ENCODE measurements at regions not wholly inside any gene's neighbourhood (a gene's known extent, or its start where the extent isn't known, plus 50 kb on each side); places are given as distances from the start of the nearest gene placed in this dataset.

- H3K36me3 ChIP-seq (ENCODE audit: control insufficient read depth, low read length) = no peaks in the 10 kb centered on the region
- no peak overlapping the region for H3K27ac ChIP-seq (ENCODE audit: low read depth, low read length)
- H3K4me2 ChIP-seq (ENCODE audit: low read length) = no peak overlapping the region
- H3K4me1 ChIP-seq (ENCODE audit: control insufficient read depth, low read length) = no peaks in the 10 kb centered on the region
- no peaks in the 10 kb centered on the region for H3K79me2 ChIP-seq (ENCODE audit: control insufficient read depth, low read length)
- no peak overlapping the region for H3K4me3 ChIP-seq (ENCODE audit: low read length)
- H3K9me2 ChIP-seq (replicated peaks; ENCODE audit: control insufficient read depth, low read length) = no peaks in the 10 kb centered on the region
- H3K9me3 ChIP-seq (ENCODE audit: control insufficient read depth, insufficient read depth, low read length) = no peaks in the 10 kb centered on the region
- no peak for TF ChIP-seq CTCF (IDR thresholded peaks at IDR 0.05; ENCODE audit: low read depth, low read length, poor library complexity, severe bottlenecking)
- TF ChIP-seq EZH2phosphoT487 (IDR thresholded peaks at IDR 0.05; ENCODE audit: borderline replicate concordance, low read length) = no peak
- no peaks in the 10 kb centered on the region for H3K27me3 ChIP-seq (ENCODE audit: control insufficient read depth, low read length)
- no peaks in the 10 kb centered on the region for H4K20me1 ChIP-seq (ENCODE audit: control insufficient read depth, insufficient read depth, low read depth, low read length)
- H3F3A ChIP-seq (ENCODE audit: control insufficient read depth, insufficient read depth) = no peaks in the 10 kb centered on the region
These were observed 245.9 kb downstream of the MID1IP1 start for GRCh38 chrX:39047174-39047573.

GRCh38 chrX:39049975-39050374 is 248.7 kb downstream of the MID1IP1 start:
- no peak for TF ChIP-seq EZH2phosphoT487 (IDR thresholded peaks at IDR 0.05; ENCODE audit: borderline replicate concordance, low read length)
- TF ChIP-seq CTCF (IDR thresholded peaks at IDR 0.05; ENCODE audit: low read depth, low read length, poor library complexity, severe bottlenecking) = no peak
- H3K9me3 ChIP-seq (ENCODE audit: control insufficient read depth, insufficient read depth, low read length) = no peaks in the 10 kb centered on the region
- H3K4me2 ChIP-seq (ENCODE audit: low read length) = no peak overlapping the region
- no peaks in the 10 kb centered on the region for H3K79me2 ChIP-seq (ENCODE audit: control insufficient read depth, low read length)
- H3K4me3 ChIP-seq (ENCODE audit: low read length) = no peak overlapping the region
- no peaks in the 10 kb centered on the region for H4K20me1 ChIP-seq (ENCODE audit: control insufficient read depth, insufficient read depth, low read depth, low read length)
- H3K4me1 ChIP-seq (ENCODE audit: control insufficient read depth, low read length) = no peaks in the 10 kb centered on the region
- H3F3A ChIP-seq (ENCODE audit: control insufficient read depth, insufficient read depth) = no peaks in the 10 kb centered on the region
- H3K36me3 ChIP-seq (ENCODE audit: control insufficient read depth, low read length) = no peaks in the 10 kb centered on the region
- no peaks in the 10 kb centered on the region for H3K27me3 ChIP-seq (ENCODE audit: control insufficient read depth, low read length)
- no peaks in the 10 kb centered on the region for H3K9me2 ChIP-seq (replicated peaks; ENCODE audit: control insufficient read depth, low read length)
- H3K27ac ChIP-seq (ENCODE audit: low read depth, low read length) = no peak overlapping the region

GRCh38 chrX:39050427-39050826 is 249.2 kb downstream of the MID1IP1 start:
- no peaks in the 10 kb centered on the region for H4K20me1 ChIP-seq (ENCODE audit: control insufficient read depth, insufficient read depth, low read depth, low read length)
- no peaks in the 10 kb centered on the region for H3K79me2 ChIP-seq (ENCODE audit: control insufficient read depth, low read length)
- no peaks in the 10 kb centered on the region for H3K9me3 ChIP-seq (ENCODE audit: control insufficient read depth, insufficient read depth, low read length)
- no peak overlapping the region for H3K4me3 ChIP-seq (ENCODE audit: low read length)
- TF ChIP-seq EZH2phosphoT487 (IDR thresholded peaks at IDR 0.05; ENCODE audit: borderline replicate concordance, low read length) (no peak), CTCF (IDR thresholded peaks at IDR 0.05; ENCODE audit: low read depth, low read length, poor library complexity, severe bottlenecking) (no peak)
- no peaks in the 10 kb centered on the region for H3F3A ChIP-seq (ENCODE audit: control insufficient read depth, insufficient read depth)
- H3K9me2 ChIP-seq (replicated peaks; ENCODE audit: control insufficient read depth, low read length) = no peaks in the 10 kb centered on the region
- no peak overlapping the region for H3K4me2 ChIP-seq (ENCODE audit: low read length)
- H3K36me3 ChIP-seq (ENCODE audit: control insufficient read depth, low read length) = no peaks in the 10 kb centered on the region
- H3K27me3 ChIP-seq (ENCODE audit: control insufficient read depth, low read length) = no peaks in the 10 kb centered on the region
- H3K27ac ChIP-seq (ENCODE audit: low read depth, low read length) = no peak overlapping the region
- no peaks in the 10 kb centered on the region for H3K4me1 ChIP-seq (ENCODE audit: control insufficient read depth, low read length)

GRCh38 chrX:39052751-39053150 is 251.5 kb downstream of the MID1IP1 start:
- no peaks in the 10 kb centered on the region for H3K27me3 ChIP-seq (ENCODE audit: control insufficient read depth, low read length)
- H4K20me1 ChIP-seq (ENCODE audit: control insufficient read depth, insufficient read depth, low read depth, low read length) = no peaks in the 10 kb centered on the region
- no peak overlapping the region for H3K4me3 ChIP-seq (ENCODE audit: low read length)
- no peaks in the 10 kb centered on the region for H3K79me2 ChIP-seq (ENCODE audit: control insufficient read depth, low read length)
- no peaks in the 10 kb centered on the region for H3K9me2 ChIP-seq (replicated peaks; ENCODE audit: control insufficient read depth, low read length)
- H3K36me3 ChIP-seq (ENCODE audit: control insufficient read depth, low read length) = no peaks in the 10 kb centered on the region
- no peaks in the 10 kb centered on the region for H3K9me3 ChIP-seq (ENCODE audit: control insufficient read depth, insufficient read depth, low read length)
- no peaks in the 10 kb centered on the region for H3K4me1 ChIP-seq (ENCODE audit: control insufficient read depth, low read length)
- H3K4me2 ChIP-seq (ENCODE audit: low read length) = no peak overlapping the region
- TF ChIP-seq EZH2phosphoT487 (IDR thresholded peaks at IDR 0.05; ENCODE audit: borderline replicate concordance, low read length) (no peak), CTCF (IDR thresholded peaks at IDR 0.05; ENCODE audit: low read depth, low read length, poor library complexity, severe bottlenecking) (no peak)
- no peak overlapping the region for H3K27ac ChIP-seq (ENCODE audit: low read depth, low read length)
- no peaks in the 10 kb centered on the region for H3F3A ChIP-seq (ENCODE audit: control insufficient read depth, insufficient read depth)

All from DOHH2 (cell line).